ENCODE measurements at regions not wholly inside any gene's neighbourhood (a gene's known extent, or its start where the extent isn't known, plus 50 kb on each side); places are given as distances from the start of the nearest gene placed in this dataset.

- Mint-ChIP-seq H3K4me3 (ENCODE audit: unreplicated experiment) (no peak overlapping the region), H3K36me3 (ENCODE audit: unreplicated experiment) (no peaks in the 10 kb centered on the region), H3K9me3 (ENCODE audit: unreplicated experiment) (no peaks in the 10 kb centered on the region), H3K27ac (ENCODE audit: unreplicated experiment) (no peak overlapping the region), H3K4me1 (ENCODE audit: low read depth, unreplicated experiment) (no peaks in the 10 kb centered on the region), H3K27me3 (ENCODE audit: unreplicated experiment) (peaks cover 1% of the 10 kb centered on the region)
- TF ChIP-seq CTCF (IDR thresholded peaks at IDR 0.05; ENCODE audit: partially characterized antibody, unreplicated experiment): no peak
- no peak for DNase-seq
Observed at GRCh38 chr5:92003806-92004205, 620.7 kb upstream of the ARRDC3 start.

- DNase-seq: no peak
- H3K36me3 Mint-ChIP-seq (ENCODE audit: unreplicated experiment): no peaks in the 10 kb centered on the region
- H3K9me3 Mint-ChIP-seq (ENCODE audit: unreplicated experiment): no peaks in the 10 kb centered on the region
Observed at GRCh38 chr5:92002721-92003274, 619.7 kb upstream of the ARRDC3 start.

GRCh38 chr5:91998774-91999173 lies 615.7 kb upstream of the ARRDC3 start:
- no peaks in the 10 kb centered on the region for H3K9me3 Mint-ChIP-seq (ENCODE audit: unreplicated experiment)
- H3K36me3 Mint-ChIP-seq (ENCODE audit: unreplicated experiment): no peaks in the 10 kb centered on the region
- no peak for DNase-seq
- H3K27me3 Mint-ChIP-seq (ENCODE audit: unreplicated experiment): no peaks in the 10 kb centered on the region
- TF ChIP-seq CTCF (IDR thresholded peaks at IDR 0.05; ENCODE audit: partially characterized antibody, unreplicated experiment): no peak
- H3K4me3 Mint-ChIP-seq (ENCODE audit: unreplicated experiment): no peak overlapping the region
- no peak overlapping the region for H3K27ac Mint-ChIP-seq (ENCODE audit: unreplicated experiment)
- H3K4me1 Mint-ChIP-seq (ENCODE audit: low read depth, unreplicated experiment): no peaks in the 10 kb centered on the region

More at GRCh38 chr5:92002721-92003274, 619.7 kb upstream of the ARRDC3 start:
- H3K27ac Mint-ChIP-seq (ENCODE audit: unreplicated experiment): no peak overlapping the region
- peaks cover 1% of the 10 kb centered on the region for H3K27me3 Mint-ChIP-seq (ENCODE audit: unreplicated experiment)
- TF ChIP-seq CTCF (IDR thresholded peaks at IDR 0.05; ENCODE audit: partially characterized antibody, unreplicated experiment): no peak
- no peaks in the 10 kb centered on the region for H3K4me1 Mint-ChIP-seq (ENCODE audit: low read depth, unreplicated experiment)
- no peak overlapping the region for H3K4me3 Mint-ChIP-seq (ENCODE audit: unreplicated experiment)

GRCh38 chr5:91983869-91984268 lies 600.8 kb upstream of the ARRDC3 start:
- Mint-ChIP-seq H3K36me3 (ENCODE audit: unreplicated experiment) (no peaks in the 10 kb centered on the region), H3K27me3 (ENCODE audit: unreplicated experiment) (peaks cover 2% of the 10 kb centered on the region), H3K9me3 (ENCODE audit: unreplicated experiment) (no peaks in the 10 kb centered on the region), H3K27ac (ENCODE audit: unreplicated experiment) (no peak overlapping the region), H3K4me1 (ENCODE audit: low read depth, unreplicated experiment) (no peaks in the 10 kb centered on the region), H3K4me3 (ENCODE audit: unreplicated experiment) (no peak overlapping the region)
- DNase-seq: no peak
- TF ChIP-seq CTCF (IDR thresholded peaks at IDR 0.05; ENCODE audit: partially characterized antibody, unreplicated experiment): no peak

GRCh38 chr5:91978221-91978882 lies 595.2 kb upstream of the ARRDC3 start:
- H3K4me3 Mint-ChIP-seq (ENCODE audit: unreplicated experiment): no peak overlapping the region
- no peak for TF ChIP-seq CTCF (IDR thresholded peaks at IDR 0.05; ENCODE audit: partially characterized antibody, unreplicated experiment)
- DNase-seq: no peak

More at GRCh38 chr5:91978221-91978882, 595.2 kb upstream of the ARRDC3 start:
- Mint-ChIP-seq H3K4me1 (ENCODE audit: low read depth, unreplicated experiment) (no peaks in the 10 kb centered on the region), H3K9me3 (ENCODE audit: unreplicated experiment) (no peaks in the 10 kb centered on the region), H3K36me3 (ENCODE audit: unreplicated experiment) (no peaks in the 10 kb centered on the region), H3K27ac (ENCODE audit: unreplicated experiment) (no peak overlapping the region), H3K27me3 (ENCODE audit: unreplicated experiment) (peaks cover 2% of the 10 kb centered on the region)

Measured in glutamatergic neuron (in vitro differentiated cells).